Thyroid gland (tissue), 4 donors: ENCODE measurements at regions not wholly inside any gene's neighbourhood (a gene's known extent, or its start where the extent isn't known, plus 50 kb on each side); places are given as distances from the start of the nearest gene placed in this dataset.

Source experiments
- CTCF ChIP-seq, 6 experiments: fragments of 200-600 bp in 3 of 6; fragments of 450-650 bp in 3 of 6; sonication (generic) in 3 of 6; IDR thresholded peaks; one replicate each; pipeline ENCODE4 v1.5.1; 2016 to 2019; ENCODE audit warnings: antibody characterized with exemption in 6 of 6, mild to moderate bottlenecking in 2 of 6, inconsistent platforms in 1 of 6, moderate library complexity in 1 of 6
- POLR2A ChIP-seq, 2 donors: fragments of 450-650 bp; IDR thresholded peaks; one replicate each; pipeline ENCODE4 v1.6.1; 2017; ENCODE audit warnings: antibody characterized with exemption in 2 of 2, mild to moderate bottlenecking in 2 of 2, moderate library complexity in 1 of 2

DNA sequence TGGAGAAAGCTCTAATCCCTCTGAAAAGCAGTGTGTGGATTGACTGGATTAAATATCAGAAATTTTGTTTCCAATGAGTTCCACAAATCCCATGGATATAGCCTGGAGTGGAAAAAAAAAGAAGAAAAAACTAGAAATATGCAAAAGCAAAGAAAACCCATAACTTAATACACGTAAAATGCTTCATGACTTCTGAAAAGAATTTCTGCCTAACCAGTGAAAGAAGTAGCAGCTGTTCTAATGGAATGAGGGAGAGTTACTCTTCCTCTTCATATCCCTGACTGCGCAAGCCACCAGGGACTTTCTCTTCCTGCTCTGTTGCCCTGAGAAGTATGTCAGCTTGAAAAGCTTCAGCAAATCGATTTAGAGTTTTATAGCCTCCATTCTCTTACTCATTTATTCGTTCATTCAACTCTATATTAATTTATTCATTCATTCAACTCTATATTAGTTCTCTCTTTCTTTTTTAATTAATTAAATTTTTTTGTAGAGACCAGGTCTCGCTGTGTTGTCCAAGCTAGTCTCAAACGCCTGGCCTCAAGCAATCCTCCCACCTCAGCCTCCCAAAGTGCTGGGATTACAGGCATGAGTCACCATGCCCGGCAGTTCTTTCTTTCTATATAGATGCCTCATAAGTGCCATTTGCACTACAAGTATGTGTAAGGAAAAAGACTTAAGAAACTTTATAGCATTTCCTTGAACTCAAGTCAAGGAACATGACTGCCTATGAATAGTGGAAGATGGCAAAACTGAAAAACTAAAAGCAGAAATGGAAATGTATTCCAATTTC, 447.3 kb upstream of the NRP1 start:
- TF ChIP-seq CTCF (IDR thresholded peaks at IDR 0.05) (no peak), POLR2A (IDR thresholded peaks at IDR 0.05) (no peak)
